Choroid plexus epithelial cell (primary cell): ENCODE measurements at regions not wholly inside any gene's neighbourhood (a gene's known extent, or its start where the extent isn't known, plus 50 kb on each side); places are given as distances from the start of the nearest gene placed in this dataset.

Source experiments
- DNase-seq: peaks from one replicate; pipeline ENCODE4 v3.0.0-alpha.2; 2010; ENCODE audit warnings: low read depth
- H3K4me3 ChIP-seq: 2 replicates; pipeline ENCODE4 v1.5.1; 2011; ENCODE audit warnings: low read depth, mild to moderate bottlenecking, control low read depth, low read length, moderate library complexity
- CTCF ChIP-seq: conservative IDR thresholded peaks from 2 replicates; pipeline ENCODE4 v1.5.1; 2011; ENCODE audit warnings: low read depth, mild to moderate bottlenecking, control low read depth, inconsistent platforms, low read length, moderate library complexity

GRCh38 chr13:88590574-88590973 is 919.4 kb downstream of the SLITRK5 start:
- TF ChIP-seq CTCF: no peak
- H3K4me3 ChIP-seq: no peak overlapping the region

GRCh38 chr13:88592105-88592504 is 920.9 kb downstream of the SLITRK5 start:
- DNase-seq: no peak
- TF ChIP-seq CTCF: no peak
- H3K4me3 ChIP-seq: no peak overlapping the region

More at GRCh38 chr13:88590574-88590973, 919.4 kb downstream of the SLITRK5 start:
- no peak for DNase-seq

- DNase-seq: no peak
- H3K4me3 ChIP-seq: no peak overlapping the region
- no peak for TF ChIP-seq CTCF
Measured at GRCh38 chr13:88601949-88602348, 930.8 kb downstream of the SLITRK5 start.

GRCh38 chr13:88602786-88603777 is 931.9 kb downstream of the SLITRK5 start:
- TF ChIP-seq CTCF: no peak
- no peak for DNase-seq
- H3K4me3 ChIP-seq: no peak overlapping the region

- no peak for TF ChIP-seq CTCF
- DNase-seq: no peak
- H3K4me3 ChIP-seq: no peak overlapping the region
Measured at GRCh38 chr13:88617176-88617575, 946.0 kb downstream of the SLITRK5 start.

GRCh38 chr13:88622362-88622973 is 951.3 kb downstream of the SLITRK5 start:
- no peak overlapping the region for H3K4me3 ChIP-seq

More at GRCh38 chr13:88622362-88622973, 951.3 kb downstream of the SLITRK5 start:
- TF ChIP-seq CTCF: no peak
- DNase-seq: no peak
